ENCODE measurements at regions not wholly inside any gene's neighbourhood (a gene's known extent, or its start where the extent isn't known, plus 50 kb on each side); places are given as distances from the start of the nearest gene placed in this dataset.

DNA sequence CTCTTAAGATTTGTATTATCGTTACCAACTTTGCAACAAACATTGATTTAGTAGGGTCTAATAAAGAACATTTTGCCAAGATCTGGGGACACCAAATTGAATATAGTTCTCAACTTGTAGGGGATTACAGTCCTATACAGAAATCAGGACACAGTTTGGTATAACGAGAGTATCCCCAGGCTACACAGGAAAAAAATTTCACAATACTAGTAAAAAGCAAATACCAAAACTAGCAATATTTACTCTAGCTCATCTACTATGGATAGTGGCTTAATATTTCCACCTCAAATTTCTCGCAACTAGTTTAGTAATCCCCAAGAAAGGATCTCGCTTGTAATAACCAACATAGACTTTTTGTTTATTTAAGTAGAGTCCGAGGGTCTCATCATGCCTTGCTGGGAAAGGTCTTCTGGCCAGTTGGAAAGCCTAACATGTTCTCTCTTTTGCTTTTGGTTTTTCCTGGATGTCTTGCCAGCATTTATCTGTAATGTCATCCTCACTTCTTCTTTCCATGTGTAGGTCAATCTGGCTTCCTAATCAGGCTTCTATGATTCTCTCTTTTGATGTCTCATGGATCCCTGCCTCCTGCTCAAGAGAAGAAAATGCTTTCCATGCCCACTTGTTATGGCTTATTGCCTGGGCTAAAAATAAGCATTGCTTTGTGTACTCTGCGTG lies 104.7 kb upstream of the KCNK2 start:
- TF ChIP-seq, protein P1, sequence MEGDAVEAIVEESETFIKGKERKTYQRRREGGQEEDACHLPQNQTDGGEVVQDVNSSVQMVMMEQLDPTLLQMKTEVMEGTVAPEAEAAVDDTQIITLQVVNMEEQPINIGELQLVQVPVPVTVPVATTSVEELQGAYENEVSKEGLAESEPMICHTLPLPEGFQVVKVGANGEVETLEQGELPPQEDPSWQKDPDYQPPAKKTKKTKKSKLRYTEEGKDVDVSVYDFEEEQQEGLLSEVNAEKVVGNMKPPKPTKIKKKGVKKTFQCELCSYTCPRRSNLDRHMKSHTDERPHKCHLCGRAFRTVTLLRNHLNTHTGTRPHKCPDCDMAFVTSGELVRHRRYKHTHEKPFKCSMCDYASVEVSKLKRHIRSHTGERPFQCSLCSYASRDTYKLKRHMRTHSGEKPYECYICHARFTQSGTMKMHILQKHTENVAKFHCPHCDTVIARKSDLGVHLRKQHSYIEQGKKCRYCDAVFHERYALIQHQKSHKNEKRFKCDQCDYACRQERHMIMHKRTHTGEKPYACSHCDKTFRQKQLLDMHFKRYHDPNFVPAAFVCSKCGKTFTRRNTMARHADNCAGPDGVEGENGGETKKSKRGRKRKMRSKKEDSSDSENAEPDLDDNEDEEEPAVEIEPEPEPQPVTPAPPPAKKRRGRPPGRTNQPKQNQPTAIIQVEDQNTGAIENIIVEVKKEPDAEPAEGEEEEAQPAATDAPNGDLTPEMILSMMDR (IDR thresholded peaks at IDR 0.05) = no peak
- no peak for TF ChIP-seq FOXK1 (CRISPR knock-in tag; IDR thresholded peaks at IDR 0.05)
- no peak for TF ChIP-seq CREB1 (CRISPR knock-in tag; IDR thresholded peaks at IDR 0.05)
- no peak for TF ChIP-seq JUN (CRISPR knock-in tag; IDR thresholded peaks at IDR 0.05)
- TF ChIP-seq, protein P2, sequence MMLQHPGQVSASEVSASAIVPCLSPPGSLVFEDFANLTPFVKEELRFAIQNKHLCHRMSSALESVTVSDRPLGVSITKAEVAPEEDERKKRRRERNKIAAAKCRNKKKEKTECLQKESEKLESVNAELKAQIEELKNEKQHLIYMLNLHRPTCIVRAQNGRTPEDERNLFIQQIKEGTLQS (CRISPR knock-in tag; conservative IDR thresholded peaks at IDR 0.05) = no peak
- TF ChIP-seq, protein P3, sequence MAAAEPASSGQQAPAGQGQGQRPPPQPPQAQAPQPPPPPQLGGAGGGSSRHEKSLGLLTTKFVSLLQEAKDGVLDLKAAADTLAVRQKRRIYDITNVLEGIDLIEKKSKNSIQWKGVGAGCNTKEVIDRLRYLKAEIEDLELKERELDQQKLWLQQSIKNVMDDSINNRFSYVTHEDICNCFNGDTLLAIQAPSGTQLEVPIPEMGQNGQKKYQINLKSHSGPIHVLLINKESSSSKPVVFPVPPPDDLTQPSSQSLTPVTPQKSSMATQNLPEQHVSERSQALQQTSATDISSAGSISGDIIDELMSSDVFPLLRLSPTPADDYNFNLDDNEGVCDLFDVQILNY (CRISPR knock-in tag; IDR thresholded peaks at IDR 0.05) = no peak
- TF ChIP-seq, protein P4, sequence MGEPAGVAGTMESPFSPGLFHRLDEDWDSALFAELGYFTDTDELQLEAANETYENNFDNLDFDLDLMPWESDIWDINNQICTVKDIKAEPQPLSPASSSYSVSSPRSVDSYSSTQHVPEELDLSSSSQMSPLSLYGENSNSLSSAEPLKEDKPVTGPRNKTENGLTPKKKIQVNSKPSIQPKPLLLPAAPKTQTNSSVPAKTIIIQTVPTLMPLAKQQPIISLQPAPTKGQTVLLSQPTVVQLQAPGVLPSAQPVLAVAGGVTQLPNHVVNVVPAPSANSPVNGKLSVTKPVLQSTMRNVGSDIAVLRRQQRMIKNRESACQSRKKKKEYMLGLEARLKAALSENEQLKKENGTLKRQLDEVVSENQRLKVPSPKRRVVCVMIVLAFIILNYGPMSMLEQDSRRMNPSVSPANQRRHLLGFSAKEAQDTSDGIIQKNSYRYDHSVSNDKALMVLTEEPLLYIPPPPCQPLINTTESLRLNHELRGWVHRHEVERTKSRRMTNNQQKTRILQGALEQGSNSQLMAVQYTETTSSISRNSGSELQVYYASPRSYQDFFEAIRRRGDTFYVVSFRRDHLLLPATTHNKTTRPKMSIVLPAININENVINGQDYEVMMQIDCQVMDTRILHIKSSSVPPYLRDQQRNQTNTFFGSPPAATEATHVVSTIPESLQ (CRISPR knock-in tag; IDR thresholded peaks at IDR 0.05) = no peak
- TF ChIP-seq, protein P5, sequence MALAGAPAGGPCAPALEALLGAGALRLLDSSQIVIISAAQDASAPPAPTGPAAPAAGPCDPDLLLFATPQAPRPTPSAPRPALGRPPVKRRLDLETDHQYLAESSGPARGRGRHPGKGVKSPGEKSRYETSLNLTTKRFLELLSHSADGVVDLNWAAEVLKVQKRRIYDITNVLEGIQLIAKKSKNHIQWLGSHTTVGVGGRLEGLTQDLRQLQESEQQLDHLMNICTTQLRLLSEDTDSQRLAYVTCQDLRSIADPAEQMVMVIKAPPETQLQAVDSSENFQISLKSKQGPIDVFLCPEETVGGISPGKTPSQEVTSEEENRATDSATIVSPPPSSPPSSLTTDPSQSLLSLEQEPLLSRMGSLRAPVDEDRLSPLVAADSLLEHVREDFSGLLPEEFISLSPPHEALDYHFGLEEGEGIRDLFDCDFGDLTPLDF (CRISPR knock-in tag; IDR thresholded peaks at IDR 0.05) = no peak
- TF ChIP-seq NR3C1 (CRISPR knock-in tag; conservative IDR thresholded peaks at IDR 0.05; ENCODE audit: low read depth) = no peak
- no peak for TF ChIP-seq SP1 (CRISPR knock-in tag; conservative IDR thresholded peaks at IDR 0.05)
- TF ChIP-seq, protein P6, sequence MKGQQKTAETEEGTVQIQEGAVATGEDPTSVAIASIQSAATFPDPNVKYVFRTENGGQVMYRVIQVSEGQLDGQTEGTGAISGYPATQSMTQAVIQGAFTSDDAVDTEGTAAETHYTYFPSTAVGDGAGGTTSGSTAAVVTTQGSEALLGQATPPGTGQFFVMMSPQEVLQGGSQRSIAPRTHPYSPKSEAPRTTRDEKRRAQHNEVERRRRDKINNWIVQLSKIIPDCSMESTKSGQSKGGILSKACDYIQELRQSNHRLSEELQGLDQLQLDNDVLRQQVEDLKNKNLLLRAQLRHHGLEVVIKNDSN (CRISPR knock-in tag; IDR thresholded peaks at IDR 0.05) = no peak

Data from WTC11 (cell line).